Ovary (tissue), 3 donors: ENCODE measurements at regions not wholly inside any gene's neighbourhood (a gene's known extent, or its start where the extent isn't known, plus 50 kb on each side); places are given as distances from the start of the nearest gene placed in this dataset.

Experiments
- CTCF ChIP-seq, 3 donors: fragments of 450-650 bp in 2 of 3; fragments of 200-600 bp in 1 of 3; IDR thresholded peaks; one replicate each; pipeline versions ENCODE4 v1.5.1 to v1.8.0; 2016 to 2022; ENCODE audit warnings: antibody characterized with exemption in 3 of 3, mild to moderate bottlenecking in 1 of 3
- POLR2A ChIP-seq: fragments of 450-650 bp; IDR thresholded peaks from one replicate; pipeline ENCODE4 v1.6.1; 2017; ENCODE audit warnings: antibody characterized with exemption, mild to moderate bottlenecking, moderate library complexity
- donor health status: DM: no; HTN: no; CAD: no.

GRCh38 chr6:101226677-101227135 lies 166.8 kb upstream of the GRIK2 start:
- TF ChIP-seq CTCF (IDR thresholded peaks at IDR 0.05) (no peak), POLR2A (no peak)
